Mucosa of gallbladder (tissue), 1 donor: ENCODE measurements at regions not wholly inside any gene's neighbourhood (a gene's known extent, or its start where the extent isn't known, plus 50 kb on each side); places are given as distances from the start of the nearest gene placed in this dataset.
A peak's percentile ranks its signal among the peaks of the same experiment; 100 is the strongest.

Source experiments
- DNase-seq: peaks from one replicate; pipeline ENCODE4 v3.0.0-alpha.2; 2020; ENCODE audit warnings: low spot score
- donor health status: DM: no; HTN: no; CAD: no.

DNA sequence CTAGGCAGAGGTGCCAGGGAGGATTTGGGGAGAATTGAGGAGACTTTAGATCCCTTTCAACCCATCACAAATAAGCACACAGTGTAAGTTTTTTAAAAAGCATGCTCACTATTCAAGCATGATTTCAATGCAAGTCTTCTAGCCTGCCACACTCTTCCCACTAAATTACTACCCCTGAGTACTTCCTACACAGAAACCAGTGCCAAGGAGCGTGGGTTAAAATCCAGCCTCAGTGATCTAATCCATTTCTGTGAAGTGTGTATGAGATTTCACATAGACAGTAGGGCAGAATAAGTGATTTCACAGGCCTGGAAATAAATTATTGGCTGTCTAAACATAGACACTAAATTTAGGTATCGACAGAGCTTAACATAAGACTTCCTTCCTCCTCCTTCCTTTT is 142.9 kb upstream of the ATP1B1 start:
- no peak for DNase-seq

DNA sequence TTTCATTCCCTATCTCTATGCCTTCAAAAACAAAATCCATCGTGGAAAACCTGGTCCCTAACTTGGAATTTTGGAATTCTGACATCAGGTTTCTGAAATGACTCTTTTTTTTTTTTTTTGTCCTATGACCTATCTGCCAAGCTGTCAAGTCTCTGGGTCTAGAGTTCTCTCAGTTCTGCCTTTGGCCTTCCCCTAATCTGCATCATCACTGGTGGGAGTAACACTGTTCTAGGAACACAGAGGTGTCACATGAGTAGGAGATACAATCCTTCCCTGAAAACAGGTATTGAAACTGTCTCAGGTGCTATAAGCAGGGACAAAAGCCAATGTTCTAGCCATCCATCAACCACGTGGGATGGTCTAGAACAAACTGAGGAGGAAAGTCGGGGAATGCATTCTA is 142.0 kb upstream of the ATP1B1 start:
- DNase-seq = no peak

DNA sequence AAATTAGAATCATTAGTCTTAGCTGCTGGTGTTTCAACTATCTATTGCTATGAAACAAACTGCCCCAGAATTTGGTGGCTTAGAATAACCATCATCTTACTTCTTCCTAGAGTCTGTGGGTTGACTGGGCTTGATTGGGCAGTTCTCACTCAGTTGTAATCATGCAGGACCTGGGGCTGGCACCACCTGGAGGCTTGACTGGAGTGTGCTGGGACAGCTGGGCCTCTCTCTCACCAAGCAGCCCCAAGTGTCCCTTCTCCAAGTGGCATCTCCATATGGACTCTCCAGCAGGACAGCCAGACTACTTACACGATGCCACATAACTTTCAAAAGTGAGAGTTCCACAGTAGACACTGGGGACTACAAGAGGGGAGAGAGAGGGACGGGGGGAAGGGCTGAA is 140.3 kb upstream of the ATP1B1 start:
- no peak for DNase-seq

DNA sequence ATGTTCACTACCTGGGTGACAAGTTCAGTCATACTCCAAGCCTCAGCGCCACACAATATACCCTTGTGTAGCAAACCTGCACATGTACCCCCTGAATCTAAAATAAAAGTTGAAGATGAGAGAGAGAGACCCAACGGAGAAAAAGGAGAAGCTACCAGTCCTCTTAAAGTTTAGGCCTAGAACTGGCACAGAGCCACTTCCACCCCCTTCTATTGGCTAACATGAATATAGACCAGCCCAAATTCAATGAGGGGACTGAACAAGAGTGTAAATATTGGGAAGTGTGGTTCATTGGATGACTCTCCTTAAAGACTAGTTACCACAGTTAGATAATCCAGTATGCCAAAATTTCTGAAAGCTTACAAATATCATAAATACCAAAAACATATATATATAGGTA is 139.9 kb upstream of the ATP1B1 start:
- DNase-seq = no peak

DNA sequence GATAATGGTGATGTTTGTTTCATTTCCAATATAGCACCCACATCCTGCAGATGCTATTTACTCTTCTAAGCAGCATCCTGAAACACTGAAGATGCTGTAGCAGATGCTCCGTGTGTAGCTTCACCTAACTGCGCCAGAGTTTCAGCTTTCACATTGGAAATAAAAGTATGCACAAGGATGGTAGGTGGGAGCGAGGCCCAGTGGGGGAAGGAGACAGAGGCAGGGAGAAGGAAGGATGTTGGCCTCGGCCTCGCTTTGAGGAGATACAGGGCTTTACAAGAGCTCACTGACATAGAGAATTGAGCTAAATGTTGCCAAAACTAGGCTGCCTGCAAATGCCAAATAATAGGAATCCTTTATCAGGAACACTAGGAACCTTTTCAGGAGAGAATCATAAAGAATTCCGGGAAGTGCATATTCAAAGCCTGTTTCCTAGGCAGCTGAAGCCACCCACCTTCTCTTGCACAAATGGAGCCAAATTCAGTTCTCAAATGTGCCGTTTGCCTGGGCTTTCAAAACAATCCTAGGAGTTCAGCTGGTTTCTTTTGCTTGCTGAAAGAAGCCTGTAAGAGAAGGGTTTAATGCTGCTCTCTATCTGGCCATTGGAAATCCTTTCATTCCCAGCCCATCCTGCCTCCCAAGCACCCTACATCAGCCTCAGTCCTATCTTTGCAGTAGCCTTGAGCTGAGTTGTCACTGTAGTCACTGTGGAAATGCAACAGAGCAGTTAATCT is 135.4 kb upstream of the ATP1B1 start:
- no peak for DNase-seq

DNA sequence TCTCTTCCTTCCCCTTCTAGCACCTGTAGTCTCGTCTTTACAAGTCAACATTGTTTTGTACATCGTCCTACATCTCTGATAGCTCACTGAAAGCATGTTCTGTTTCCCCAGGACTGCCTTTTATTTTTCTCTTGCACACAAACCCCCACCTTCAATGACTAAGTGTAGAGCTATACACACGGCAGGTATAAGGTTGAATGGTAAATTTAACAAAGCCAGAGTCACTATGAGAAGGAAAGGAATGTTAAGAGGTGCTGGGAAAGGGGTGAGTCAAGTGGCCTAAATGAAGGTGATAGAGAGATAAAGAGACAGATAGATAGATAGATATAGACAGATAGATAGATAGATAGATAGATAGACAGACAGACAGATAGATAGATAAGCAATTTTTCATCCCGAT is 134.3 kb upstream of the ATP1B1 start:
- no peak for DNase-seq

DNA sequence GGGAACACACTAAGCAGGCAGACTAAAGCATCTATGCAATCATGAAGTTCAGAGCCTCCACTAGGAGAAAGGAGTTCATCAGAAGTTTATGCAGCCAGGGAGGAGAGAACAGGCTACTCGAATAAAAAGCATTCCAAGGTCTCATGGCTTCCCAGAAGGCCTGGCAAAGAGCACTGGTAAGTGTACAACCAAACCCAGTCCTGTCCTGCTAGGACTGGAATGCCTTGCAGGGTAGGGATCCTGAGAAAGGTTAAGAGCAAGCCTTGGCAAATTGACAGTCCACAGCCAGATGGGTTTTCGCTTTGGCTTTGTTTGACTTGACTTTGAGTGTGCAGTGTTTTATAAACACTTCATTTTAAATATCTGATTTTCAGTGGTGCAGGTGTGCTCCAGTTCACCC is 133.6 kb upstream of the ATP1B1 start:
- peak; percentile 20 for DNase-seq

DNA sequence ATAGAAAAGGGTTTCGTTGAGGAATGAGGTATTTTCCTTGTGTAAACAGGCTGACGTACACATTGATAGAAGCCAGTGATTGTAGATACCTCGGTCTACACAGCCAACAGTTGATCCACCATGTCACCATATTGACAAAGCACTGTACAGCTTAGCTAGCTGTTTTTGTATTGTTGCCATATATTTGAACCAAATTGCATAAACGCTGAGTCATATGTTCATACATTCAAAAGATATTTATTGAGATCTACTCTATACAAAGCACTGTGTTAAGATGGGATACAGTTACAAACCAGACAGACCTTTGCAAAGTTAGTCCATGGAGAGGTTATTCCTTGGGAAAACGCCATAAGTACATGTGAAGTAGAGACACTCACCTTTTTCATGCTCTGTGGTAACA is 132.4 kb upstream of the ATP1B1 start:
- no peak for DNase-seq

DNA sequence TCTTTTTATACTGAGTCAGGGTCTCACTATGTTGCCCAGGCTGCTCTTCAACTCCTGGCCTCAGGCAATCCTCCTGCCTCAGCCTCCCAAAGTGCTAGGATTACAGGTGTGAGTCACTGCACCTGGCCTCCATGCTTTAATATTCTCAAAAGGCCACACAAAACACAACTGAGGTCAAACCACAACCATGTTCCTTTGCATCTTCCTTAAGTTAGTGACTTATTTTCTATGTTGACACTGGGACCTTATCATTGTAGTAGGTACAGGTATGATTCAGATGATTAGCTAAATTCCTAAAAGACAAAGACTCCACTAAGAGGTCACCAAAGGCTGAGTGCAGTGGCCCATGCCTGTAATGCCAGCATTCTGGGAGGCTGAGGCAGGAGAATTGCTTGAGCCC is 131.9 kb upstream of the ATP1B1 start:
- DNase-seq = no peak

DNA sequence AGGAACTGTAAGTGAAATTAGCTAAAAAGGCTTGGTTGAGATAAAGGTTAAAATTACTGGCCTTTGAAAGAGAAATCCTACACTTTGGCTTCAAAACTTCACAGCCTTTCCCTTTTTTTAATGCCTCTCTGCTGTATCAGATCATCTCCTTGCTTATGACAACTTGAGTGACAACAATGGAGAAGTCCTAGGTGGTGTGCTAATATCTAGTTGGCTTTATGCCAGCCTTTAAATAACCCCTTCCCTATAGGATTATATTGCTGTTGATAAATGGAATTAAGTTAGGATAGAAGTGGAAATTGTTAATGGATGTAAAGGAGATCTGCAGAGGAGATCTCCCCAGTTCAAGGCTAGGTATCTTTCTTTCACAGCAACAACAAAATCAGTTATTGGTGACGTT is 130.2 kb upstream of the ATP1B1 start:
- DNase-seq = no peak

DNA sequence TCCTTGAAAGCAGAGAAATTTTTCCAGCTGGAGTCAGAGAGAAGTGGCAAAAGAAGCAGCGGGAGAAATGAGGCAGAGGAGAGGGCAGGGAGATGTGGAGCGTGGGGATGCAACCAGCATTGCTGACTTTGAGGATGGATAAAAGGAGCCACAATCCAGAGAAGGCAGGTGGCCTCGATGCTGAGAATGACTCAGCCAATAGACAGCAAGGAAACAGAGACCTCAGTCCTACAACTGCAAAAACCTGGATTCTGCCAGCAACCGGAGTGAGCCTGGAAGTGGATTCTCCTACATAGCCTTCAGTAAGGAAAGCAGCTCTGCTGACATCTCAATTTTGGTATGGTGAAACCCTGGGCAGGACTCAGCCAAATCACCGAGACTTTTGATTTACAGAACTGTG is 128.9 kb upstream of the ATP1B1 start:
- no peak for DNase-seq

DNA sequence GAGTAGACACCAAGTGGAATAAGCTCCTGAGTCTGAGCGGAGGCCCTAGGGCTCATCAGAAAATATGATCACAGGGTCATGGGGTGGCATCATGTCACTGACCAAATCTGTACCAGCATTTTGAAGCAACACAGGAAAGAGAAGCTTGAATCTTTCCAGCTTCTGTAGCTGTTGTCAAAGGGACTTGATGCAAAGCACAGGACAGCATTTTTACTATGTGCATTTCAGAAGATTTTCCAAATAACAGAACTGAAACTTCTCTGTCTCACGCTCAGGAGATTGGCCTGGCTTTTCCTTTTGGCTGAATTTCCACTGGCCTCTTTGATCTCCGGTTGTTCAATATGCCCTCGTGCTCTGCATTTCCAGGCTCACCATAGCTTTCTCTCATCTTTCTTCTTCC is 127.2 kb upstream of the ATP1B1 start:
- no peak for DNase-seq

DNA sequence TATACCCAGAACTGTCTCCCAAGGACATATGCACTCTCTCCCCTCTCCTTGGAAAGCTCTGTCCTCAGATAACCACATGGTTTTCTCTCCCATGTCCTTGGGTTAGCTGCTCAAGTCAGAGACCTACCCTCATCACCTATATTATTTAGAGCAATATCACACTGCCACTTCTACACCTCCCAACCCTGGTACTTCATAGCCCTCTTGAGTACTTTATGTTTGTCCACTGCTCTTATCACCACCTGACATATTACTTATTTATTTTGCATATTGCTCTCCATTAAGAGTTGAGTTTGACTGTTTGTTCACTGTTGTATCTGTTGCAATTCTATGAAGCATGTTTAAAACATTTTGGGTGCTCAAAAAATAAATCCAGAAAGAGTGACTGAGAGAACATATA is 126.3 kb upstream of the ATP1B1 start:
- DNase-seq = no peak

DNA sequence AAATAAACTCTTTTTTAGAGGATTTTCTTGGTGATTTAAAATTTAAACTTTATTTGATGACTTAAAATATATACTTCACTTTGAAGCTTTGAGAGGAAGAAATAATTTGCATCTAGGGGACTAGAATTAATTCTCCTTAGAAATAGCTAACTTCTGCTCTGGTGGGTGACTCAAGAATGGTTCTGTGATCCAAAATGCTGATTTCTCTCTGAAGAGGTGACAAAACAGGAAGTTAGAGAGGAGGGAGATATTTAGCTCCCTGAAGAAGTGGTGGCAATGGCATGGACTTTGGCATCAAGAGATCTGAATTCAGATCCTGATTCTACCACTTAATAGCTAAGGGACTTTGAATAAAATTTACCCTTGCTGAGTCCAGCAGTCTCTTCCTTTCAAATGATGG is 125.8 kb upstream of the ATP1B1 start:
- no peak for DNase-seq

DNA sequence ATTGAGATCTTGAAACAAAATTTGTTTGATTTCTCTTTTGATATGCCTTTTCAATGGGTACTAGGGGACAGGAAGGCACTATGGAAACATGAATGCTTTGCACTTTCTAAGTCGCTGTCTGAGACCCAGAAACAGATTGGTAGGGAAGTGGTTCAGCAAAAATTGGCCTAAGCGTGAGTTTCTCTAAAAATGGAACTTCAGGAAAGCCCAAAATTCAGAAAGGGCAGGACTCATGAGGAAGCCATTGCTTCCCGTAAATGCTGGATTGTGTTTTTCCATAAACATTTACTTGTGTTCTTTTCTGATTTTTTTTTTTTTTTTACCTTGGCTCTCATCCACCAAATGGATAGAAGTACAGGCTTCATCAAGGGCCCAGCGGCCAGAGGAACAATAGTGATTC is 123.7 kb upstream of the ATP1B1 start:
- no peak for DNase-seq

DNA sequence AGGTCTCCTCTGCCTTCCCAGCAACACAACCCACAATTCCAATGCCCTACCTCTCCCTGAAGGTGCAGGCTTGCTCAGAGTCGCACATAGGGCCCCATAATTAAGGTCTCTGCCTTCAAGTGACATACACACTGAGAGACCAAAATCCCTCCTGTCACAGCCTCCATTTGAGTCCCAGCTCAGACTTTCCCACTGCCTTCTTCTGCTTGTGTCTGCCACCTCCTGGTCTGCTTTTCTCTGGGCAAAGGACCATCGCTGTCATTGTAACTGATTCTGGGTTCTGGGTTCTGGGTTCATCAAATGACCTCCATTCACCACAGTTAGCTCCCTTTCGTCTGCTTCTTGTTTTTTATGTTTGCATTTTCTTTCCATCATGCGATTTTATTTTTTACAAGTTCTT is 119.2 kb upstream of the ATP1B1 start:
- no peak for DNase-seq

DNA sequence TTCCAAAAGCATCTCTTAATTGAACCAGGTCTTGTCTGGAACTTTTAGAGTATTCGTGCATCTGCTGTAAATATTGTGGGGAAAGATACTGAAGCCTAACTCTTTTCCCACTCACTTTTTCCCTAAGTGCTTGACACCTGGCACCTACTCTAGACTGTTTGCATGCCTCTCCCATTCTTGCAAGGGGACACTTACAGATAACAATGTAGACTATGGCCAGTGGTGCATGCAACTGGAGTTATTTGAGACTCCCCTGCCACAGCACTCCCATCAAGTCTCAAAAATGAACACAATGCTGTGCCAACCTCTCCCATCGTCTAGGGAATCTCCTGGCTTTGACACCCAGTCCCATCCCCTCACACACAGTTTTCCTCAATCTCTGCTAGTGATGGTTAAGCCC is 118.6 kb upstream of the ATP1B1 start:
- DNase-seq = no peak

DNA sequence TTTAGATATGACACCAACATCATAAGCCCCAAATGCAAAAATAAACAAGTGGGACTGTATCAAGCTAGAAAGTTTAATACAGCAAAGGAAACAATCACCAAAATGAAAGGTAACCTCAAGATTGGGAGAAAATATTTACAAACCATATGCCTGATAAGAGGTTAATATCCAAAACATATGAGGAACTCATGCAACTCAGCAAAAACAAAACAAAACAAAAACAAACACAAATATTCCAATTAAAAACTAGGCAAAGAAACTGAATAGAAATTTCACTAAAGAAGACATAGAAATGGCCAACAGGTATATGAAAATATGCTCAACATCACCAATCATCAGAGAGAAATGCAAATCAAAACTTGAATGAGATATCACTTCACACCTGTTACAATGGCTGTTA is 116.5 kb upstream of the ATP1B1 start:
- DNase-seq = no peak

DNA sequence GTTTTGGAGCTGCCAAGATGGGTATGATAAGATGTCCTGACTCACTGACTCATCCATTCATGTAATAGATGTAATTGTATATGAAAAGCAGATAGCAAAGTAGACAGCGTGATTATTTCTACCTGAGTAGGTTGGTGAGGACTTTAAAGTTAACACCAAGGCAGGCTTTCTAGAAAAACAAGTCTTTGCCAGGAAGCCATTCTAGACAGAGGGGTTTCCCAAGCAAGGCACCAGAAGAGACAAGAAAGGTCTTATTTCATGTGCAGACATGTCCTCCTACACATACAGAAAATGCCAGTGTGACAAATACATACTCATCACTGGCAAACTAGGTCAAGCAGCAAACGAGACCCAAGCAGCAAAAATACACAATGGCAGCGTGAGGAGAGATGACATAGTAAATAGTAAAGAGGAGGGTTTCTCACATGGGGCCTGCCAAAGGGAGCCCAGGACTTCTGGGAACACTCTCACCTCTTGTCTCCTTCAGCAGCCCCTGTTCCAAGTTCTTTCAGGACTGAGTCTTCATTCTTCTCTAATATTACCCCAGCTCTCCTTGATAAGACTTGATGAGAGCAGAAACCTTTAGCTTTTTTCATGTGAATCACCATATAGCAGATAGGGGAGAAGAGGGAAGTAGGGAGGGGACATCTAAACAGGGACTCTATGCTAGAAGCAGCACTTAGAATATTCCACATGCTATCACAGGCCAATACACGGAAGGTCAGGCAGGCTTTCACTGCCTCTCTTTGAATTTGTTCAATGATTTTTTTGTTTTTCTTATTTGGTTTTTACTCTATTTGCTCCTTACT is 114.6 kb upstream of the ATP1B1 start:
- DNase-seq = no peak

DNA sequence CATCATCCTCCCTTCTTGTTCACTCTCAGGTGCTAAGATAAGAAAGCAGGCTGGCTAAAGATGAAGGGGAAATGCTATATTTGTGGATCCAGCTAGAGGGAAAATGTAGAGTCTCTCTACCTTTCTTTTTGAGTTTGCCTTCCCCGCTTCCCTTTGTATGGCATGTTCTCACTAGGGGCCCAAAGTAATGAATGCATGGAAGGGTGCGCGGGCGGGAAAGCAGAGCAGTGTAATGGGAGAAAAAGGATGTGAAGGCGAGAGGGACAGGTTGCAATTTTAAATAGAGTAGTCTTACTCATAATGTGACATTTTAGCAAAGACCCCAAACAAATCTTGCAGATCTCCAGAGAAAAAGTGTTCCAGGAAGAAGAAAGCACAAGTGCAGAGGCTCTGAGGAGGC is 105.1 kb upstream of the ATP1B1 start:
- DNase-seq = no peak

DNA sequence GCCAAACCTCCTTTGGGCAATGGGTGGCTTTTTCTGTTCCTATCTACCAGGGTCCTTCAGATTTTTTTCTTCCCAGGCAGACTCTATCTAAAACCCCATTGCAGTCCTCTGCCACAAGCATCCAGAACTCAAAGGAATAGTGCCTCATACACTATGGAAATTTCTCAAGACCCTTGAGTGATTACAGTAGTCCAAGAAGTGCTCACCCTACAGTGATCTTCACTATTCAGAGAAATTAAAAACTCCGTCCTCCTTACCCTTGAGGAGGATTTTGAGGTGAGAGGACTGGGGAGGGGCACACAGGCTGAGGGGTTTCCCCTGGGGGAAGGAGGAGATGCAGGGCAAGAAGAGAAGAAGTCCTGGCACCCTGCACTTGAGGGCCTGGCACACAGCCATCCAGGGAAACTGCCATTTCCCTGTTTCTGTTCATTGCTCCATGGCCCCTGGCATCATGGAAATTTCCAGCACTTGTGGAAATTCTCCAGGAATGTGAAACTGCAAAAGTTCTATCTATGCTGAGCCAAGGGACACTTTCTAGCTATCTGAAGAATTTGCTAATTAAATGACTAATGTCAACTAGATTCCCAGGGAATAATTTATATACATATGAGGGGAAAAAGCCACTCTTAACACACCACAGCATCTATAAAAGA is 102.5 kb upstream of the ATP1B1 start:
- DNase-seq = no peak

DNA sequence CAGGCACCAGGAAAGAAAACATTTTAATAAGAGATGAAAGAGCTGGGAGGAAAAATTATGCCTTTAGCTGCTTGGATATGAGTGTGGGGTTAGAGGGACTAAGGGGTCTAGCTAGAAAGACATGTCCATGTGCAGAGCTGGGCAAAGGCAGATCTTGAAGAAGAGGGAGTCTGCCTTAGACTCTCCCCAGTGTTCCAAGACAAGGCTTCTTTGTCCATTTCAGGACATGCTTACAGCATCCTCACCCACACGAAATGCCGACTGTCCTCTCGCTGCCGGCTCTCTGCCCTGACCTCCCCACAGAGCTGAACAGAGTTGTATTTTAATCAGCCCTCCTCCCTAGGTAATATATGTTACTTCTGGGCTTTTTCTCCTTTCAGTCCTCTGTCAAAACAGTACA is 100.7 kb upstream of the ATP1B1 start:
- no peak for DNase-seq

DNA sequence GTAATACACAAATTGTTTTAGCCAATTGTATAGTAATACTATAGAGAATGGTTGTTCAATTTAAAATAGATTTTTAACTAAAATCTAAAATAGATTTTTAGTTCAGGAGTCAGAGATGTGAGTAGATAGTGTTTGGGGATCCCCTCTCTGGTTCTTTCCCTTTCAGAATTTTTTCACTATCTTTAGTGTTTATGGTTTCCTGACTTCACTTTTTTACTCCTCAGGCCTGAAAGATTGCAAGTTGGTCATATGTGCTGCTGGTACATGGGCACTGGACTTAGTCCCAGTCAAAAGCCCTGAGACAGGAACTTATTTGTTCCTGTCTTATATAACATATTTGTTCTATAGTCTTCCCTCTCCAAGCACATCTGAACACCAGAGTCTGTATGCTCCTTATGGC is 96.8 kb upstream of the ATP1B1 start:
- DNase-seq = no peak
